Esophagus muscularis mucosa (tissue), 4 donors: ENCODE measurements at regions not wholly inside any gene's neighbourhood (a gene's known extent, or its start where the extent isn't known, plus 50 kb on each side); places are given as distances from the start of the nearest gene placed in this dataset.

Experiments used
- DNase-seq: peaks from one replicate; pipeline ENCODE4 v3.0.0-alpha.2; 2017; ENCODE audit errors: extremely low spot score
- H3K27ac ChIP-seq, 4 donors: fragments of 200-600 bp; sonication (generic); replicated peaks in 1 of 4; 1 replicate in 3 of 4; 2 replicates in 1 of 4; pipeline ENCODE4 v1.5.1; 2016 to 2019; ENCODE audit warnings: mild to moderate bottlenecking in 1 of 4
- H3K27me3 ChIP-seq, 4 donors: fragments of 200-600 bp; sonication (generic); one replicate each; pipeline versions ENCODE4 v1.5.1 to v1.6.0; 2016 to 2019
- H3K36me3 ChIP-seq, 4 donors: fragments of 200-600 bp; sonication (generic); one replicate each; pipeline ENCODE4 v1.5.1; 2016 to 2019
- H3K4me1 ChIP-seq, 4 donors: fragments of 200-600 bp; sonication (generic); one replicate each; pipeline ENCODE4 v1.5.1; 2016 to 2019
- H3K4me3 ChIP-seq, 4 donors: fragments of 200-600 bp; sonication (generic); 1 replicate in 2 of 4; 2 replicates in 2 of 4; pipeline ENCODE4 v1.5.1; 2016 to 2019; ENCODE audit warnings: mild to moderate bottlenecking in 4 of 4, moderate library complexity in 1 of 4
- H3K9me3 ChIP-seq, 4 donors: fragments of 200-600 bp; sonication (generic); 1 replicate in 3 of 4; 2 replicates in 1 of 4; pipeline ENCODE4 v1.5.1; 2016 to 2019
- CTCF ChIP-seq, 3 experiments: fragments of 200-600 bp in 2 of 3; fragments of 450-650 bp in 1 of 3; sonication (generic) in 2 of 3; IDR thresholded peaks; one replicate each; pipeline ENCODE4 v1.5.1; 2017 to 2019; ENCODE audit warnings: antibody characterized with exemption in 3 of 3, mild to moderate bottlenecking in 2 of 3, moderate library complexity in 1 of 3
- EP300 ChIP-seq: sonication (generic); formaldehyde crosslinking; IDR thresholded peaks from one replicate; pipeline ENCODE4 v1.6.1; 2017; ENCODE audit warnings: antibody characterized with exemption
- POLR2A ChIP-seq: fragments of 450-650 bp; IDR thresholded peaks from one replicate; pipeline ENCODE4 v1.6.1; 2017; ENCODE audit warnings: antibody characterized with exemption, moderate library complexity, mild to moderate bottlenecking, low read depth
- POLR2AphosphoS5 ChIP-seq, 2 donors: sonication (generic); formaldehyde crosslinking; IDR thresholded peaks; one replicate each; pipeline ENCODE4 v1.6.1; 2017; ENCODE audit warnings: antibody characterized with exemption in 2 of 2
- WGBS: methylation state at CpG from one replicate; pipeline ENCODE4 v1.1.5; 2018; 5-methylcytosine and 5-hydroxymethylcytosine counted together
- intact Hi-C: fragments of 100-400 bp; cut with DNase I; formaldehyde crosslinking; loops from one replicate; pipeline ENCODE4 v1.15.1; 2023

DNA sequence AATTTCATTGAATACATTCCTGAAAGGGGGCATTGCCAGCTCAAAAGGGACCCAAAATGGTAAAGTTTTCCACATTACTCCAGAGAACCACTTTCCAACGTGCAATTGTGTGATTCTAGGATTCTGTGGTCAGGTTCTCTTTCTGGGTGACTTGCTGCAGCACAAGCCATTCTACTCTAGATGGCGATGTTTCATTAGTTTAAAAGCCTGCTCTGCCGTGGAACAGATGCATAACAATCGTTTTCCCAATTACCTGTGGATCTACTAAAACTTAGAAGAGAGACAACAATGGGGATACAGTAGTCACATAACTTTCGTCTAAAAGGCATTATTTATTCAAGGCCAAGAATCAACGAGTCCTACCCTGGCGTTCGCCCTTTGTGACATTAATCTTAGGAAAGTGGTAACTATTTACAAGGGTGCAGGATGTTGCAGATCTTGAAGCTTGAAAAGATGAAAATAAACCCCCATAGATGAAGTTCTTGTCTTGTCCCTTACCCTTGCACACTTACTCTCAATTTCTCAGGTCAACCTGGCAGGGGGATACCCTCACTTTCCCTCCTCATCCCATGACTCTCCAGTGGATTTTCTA, 400.9 kb downstream of the SNAPC1 start:
- 19% methylated on average over 8 of the region's 8 CpGs for WGBS
- Histone ChIP-seq H3K36me3 (no peaks in the 10 kb centered on the region), H3K4me3 (no peak overlapping the region), H3K4me1 (no peaks in the 10 kb centered on the region), H3K27ac (no peak overlapping the region), H3K9me3 (no peaks in the 10 kb centered on the region), H3K27me3 (no peaks in the 10 kb centered on the region)
- no peak for DNase-seq
- TF ChIP-seq POLR2AphosphoS5 (IDR thresholded peaks at IDR 0.05) = no peak
- TF ChIP-seq CTCF (IDR thresholded peaks at IDR 0.05) = peak; percentile 51 to 73 (median 54)
- TF ChIP-seq POLR2A = no peak
- intact Hi-C loops = no loop called here

DNA sequence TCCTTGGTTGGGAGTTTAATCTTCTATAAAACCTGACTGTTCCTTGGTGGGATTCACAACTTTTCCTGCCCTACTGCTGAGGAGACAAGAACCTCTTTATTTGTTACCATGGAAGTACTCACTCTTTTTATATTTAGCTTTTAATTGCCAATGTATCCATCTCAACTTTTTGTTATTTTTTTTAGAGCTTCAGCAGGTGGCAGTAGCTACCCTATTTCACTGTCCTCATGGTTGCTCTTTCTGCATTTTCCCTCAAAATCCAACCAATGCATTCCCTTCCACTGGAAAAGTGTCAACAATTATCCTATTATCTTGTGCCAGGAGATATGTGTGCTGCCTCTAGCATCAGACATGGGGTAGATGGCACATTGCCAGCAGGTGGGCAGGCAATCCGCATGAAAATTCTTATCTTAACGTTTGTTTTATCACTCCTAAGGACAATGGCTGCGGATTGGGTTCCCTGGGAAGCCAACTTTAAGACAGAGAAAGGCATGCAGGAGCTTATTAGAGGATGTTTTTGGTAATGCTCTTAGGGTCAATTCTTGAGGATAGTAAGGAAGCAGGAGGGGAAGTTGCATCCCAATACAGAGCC, 406.4 kb downstream of the SNAPC1 start:
- Histone ChIP-seq H3K27ac (no peak overlapping the region), H3K4me3 (no peak overlapping the region), H3K36me3 (no peaks in the 10 kb centered on the region), H3K27me3 (no peaks in the 10 kb centered on the region), H3K9me3 (no peaks in the 10 kb centered on the region), H3K4me1 (no peaks in the 10 kb centered on the region)
- no peak for DNase-seq
- no peak for TF ChIP-seq CTCF (IDR thresholded peaks at IDR 0.05)
- no peak for TF ChIP-seq POLR2A
- no peak for TF ChIP-seq POLR2AphosphoS5 (IDR thresholded peaks at IDR 0.05)
- no peak for TF ChIP-seq EP300
- 81% methylated on average over 3 of the region's 3 CpGs for whole genome bisulfite sequencing
- intact Hi-C loops = no loop called here

DNA sequence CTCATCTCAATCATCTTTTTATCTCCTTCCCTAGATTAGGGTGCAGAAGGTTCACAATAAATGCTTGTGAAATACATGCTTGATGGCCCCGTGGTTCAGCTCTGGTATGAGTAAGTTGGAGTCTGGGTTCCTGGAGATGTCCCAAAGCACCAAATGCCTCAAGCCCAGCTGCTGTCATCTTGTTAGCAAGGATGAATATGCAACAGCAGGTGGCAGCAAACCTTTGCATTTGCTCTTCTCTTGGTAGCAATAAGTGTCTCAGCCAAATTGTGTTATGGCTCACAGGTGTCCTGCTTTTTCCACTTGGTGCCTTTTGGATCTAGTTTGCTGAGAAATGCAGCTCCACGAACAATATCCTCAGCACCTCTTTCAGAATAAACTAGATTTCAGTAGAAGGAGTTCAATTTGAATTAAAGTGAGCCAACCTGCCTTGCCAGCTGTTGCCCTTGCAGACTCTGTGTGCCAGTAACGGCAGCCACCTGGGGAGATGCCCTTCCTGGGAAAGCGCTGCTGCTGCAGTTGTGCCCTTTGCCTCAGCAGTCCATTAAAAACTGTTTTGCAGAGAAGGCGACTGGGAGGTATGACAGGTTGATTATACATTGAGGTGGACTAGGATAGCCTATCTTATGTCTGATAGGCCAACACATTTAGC, 417.3 kb downstream of the SNAPC1 start:
- intact Hi-C loops = no loop called here

GRCh38 chr14:62181591-62181990, 419.4 kb downstream of the SNAPC1 start:
- Histone ChIP-seq H3K27me3 (no peaks in the 10 kb centered on the region), H3K36me3 (no peaks in the 10 kb centered on the region), H3K4me1 (no peaks in the 10 kb centered on the region), H3K27ac (no peak overlapping the region), H3K9me3 (no peaks in the 10 kb centered on the region), H3K4me3 (no peak overlapping the region)
- TF ChIP-seq EP300 = no peak
- TF ChIP-seq CTCF (IDR thresholded peaks at IDR 0.05) = no peak
- TF ChIP-seq POLR2A = no peak
- no peak for TF ChIP-seq POLR2AphosphoS5 (IDR thresholded peaks at IDR 0.05)
- 92% methylated on average over 3 of the region's 3 CpGs for WGBS
- DNase-seq = no peak
- intact Hi-C loops = no loop called here

More for the DNA sequence above, 417.3 kb downstream of the SNAPC1 start:
- DNase-seq = peak; percentile 90
- 60% methylated on average over 5 of the region's 5 CpGs for WGBS
- TF ChIP-seq EP300 = no peak
- TF ChIP-seq CTCF (IDR thresholded peaks at IDR 0.05) = peak; percentile 36 to 59 (median 44)
- TF ChIP-seq POLR2AphosphoS5 (IDR thresholded peaks at IDR 0.05) = no peak
- TF ChIP-seq POLR2A = no peak
- Histone ChIP-seq H3K27me3 (no peaks in the 10 kb centered on the region), H3K27ac (no peak overlapping the region), H3K36me3 (no peaks in the 10 kb centered on the region), H3K4me3 (no peak overlapping the region), H3K9me3 (no peaks in the 10 kb centered on the region), H3K4me1 (no peaks in the 10 kb centered on the region)
